ENCODE measurements at regions not wholly inside any gene's neighbourhood (a gene's known extent, or its start where the extent isn't known, plus 50 kb on each side); places are given as distances from the start of the nearest gene placed in this dataset.

DNA sequence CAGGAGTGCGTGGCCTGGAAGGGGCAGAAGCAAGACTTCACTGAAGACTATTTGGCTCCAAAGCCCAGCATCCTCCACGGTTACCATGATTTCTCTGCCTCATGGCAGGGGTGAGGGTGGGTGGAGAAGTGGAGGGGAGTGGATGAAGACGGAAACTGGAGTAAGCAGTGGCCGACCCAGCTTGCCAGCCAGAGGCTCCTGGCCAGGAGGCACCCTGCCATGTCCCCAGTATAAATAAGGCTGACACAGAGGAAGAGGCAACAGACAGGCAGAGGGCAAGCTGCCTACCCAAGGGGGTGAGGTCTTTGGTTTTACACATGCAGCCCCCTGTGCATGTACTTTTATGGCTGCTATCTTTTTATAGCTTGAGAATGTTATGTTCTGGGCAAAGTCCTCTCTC lies 102.6 kb upstream of the TBX20 start:
- Histone ChIP-seq H3K36me3 (ENCODE audit: control insufficient read depth in 2 of 2, extremely low read depth in 1 of 2, insufficient read depth in 2 of 2, low read length in 2 of 2) (no peaks in the 10 kb centered on the region), H2AFZ (ENCODE audit: low read depth, low read length) (no peak overlapping the region), H4K20me1 (replicated peaks; ENCODE audit: control insufficient read depth, extremely low read depth, insufficient read depth, low read length) (no peaks in the 10 kb centered on the region), H3K9me3 (replicated peaks; ENCODE audit: control insufficient read depth, insufficient read depth, low read length) (no peaks in the 10 kb centered on the region), H3K4me1 (ENCODE audit: control insufficient read depth, extremely low read depth, insufficient read depth, low read length) (no peaks in the 10 kb centered on the region), H3K9ac (replicated peaks; ENCODE audit: extremely low read depth, insufficient read depth, low read length) (no peak overlapping the region), H3K9me1 (replicated peaks; ENCODE audit: control insufficient read depth, extremely low read depth, insufficient read depth, low read length) (no peaks in the 10 kb centered on the region), H3K79me2 (ENCODE audit: control insufficient read depth, insufficient read depth, low read length) (no peaks in the 10 kb centered on the region), H3K27me3 (ENCODE audit: control insufficient read depth in 2 of 2, insufficient read depth in 2 of 2, low read length in 2 of 2) (no peaks in the 10 kb centered on the region), H3K4me3 (replicated peaks in 1 of 3; ENCODE audit: insufficient read depth in 1 of 3, low read depth in 1 of 3, low read length in 3 of 3) (no peak overlapping the region), H3K4me2 (ENCODE audit: insufficient read depth, low read length) (no peak overlapping the region), H3K27ac (ENCODE audit: insufficient read depth, low read depth, low read length) (no peak overlapping the region)
- intact Hi-C loops (cut with micrococcal nuclease) (no loop called here), dilution Hi-C loops (cut with MboI; ENCODE audit: extremely low pct_ligation_motif_present, low sequenced_read_pairs) (no loop called here)
- ChIA-PET POLR2A (no interaction called here), CTCF (no interaction called here)
- DNase-seq (ENCODE audit: low read depth, low spot score) = no peak
- TF ChIP-seq GATA2 (IDR thresholded peaks at IDR 0.05; ENCODE audit: insufficient read depth, insufficient read length, low read depth, low read length) = no peak
- TF ChIP-seq POLR2A (IDR thresholded peaks at IDR 0.05; ENCODE audit: low read depth, low read length) = no peak
- no peak for TF ChIP-seq MYC (IDR thresholded peaks at IDR 0.05; ENCODE audit: low read depth, low read length)
- TF ChIP-seq, protein P1, sequence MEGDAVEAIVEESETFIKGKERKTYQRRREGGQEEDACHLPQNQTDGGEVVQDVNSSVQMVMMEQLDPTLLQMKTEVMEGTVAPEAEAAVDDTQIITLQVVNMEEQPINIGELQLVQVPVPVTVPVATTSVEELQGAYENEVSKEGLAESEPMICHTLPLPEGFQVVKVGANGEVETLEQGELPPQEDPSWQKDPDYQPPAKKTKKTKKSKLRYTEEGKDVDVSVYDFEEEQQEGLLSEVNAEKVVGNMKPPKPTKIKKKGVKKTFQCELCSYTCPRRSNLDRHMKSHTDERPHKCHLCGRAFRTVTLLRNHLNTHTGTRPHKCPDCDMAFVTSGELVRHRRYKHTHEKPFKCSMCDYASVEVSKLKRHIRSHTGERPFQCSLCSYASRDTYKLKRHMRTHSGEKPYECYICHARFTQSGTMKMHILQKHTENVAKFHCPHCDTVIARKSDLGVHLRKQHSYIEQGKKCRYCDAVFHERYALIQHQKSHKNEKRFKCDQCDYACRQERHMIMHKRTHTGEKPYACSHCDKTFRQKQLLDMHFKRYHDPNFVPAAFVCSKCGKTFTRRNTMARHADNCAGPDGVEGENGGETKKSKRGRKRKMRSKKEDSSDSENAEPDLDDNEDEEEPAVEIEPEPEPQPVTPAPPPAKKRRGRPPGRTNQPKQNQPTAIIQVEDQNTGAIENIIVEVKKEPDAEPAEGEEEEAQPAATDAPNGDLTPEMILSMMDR (IDR thresholded peaks at IDR 0.05; ENCODE audit: extremely low read depth in 1 of 2, insufficient read depth in 1 of 2, low read depth in 1 of 2, low read length in 2 of 2) = no peak
- TF ChIP-seq JUN (IDR thresholded peaks at IDR 0.05; ENCODE audit: borderline replicate concordance, insufficient read depth, insufficient read length, low read depth) = no peak
- no peak for TF ChIP-seq EZH2 (IDR thresholded peaks at IDR 0.05; ENCODE audit: borderline replicate concordance, low read depth, low read length, severe bottlenecking)
- TF ChIP-seq POLR2AphosphoS5 (IDR thresholded peaks at IDR 0.05; ENCODE audit: insufficient read depth, low read depth, low read length) = no peak
- TF ChIP-seq, protein P2, sequence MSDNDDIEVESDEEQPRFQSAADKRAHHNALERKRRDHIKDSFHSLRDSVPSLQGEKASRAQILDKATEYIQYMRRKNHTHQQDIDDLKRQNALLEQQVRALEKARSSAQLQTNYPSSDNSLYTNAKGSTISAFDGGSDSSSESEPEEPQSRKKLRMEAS (IDR thresholded peaks at IDR 0.05; ENCODE audit: insufficient read depth, insufficient read length) = no peak
- no peak for TF ChIP-seq FOS (IDR thresholded peaks at IDR 0.05; ENCODE audit: borderline replicate concordance, insufficient read depth, low read length)
- no peak for FAIRE-seq
- BruUV-seq (replicated peaks) = no TSS peak
